HG03139 (cell line): ENCODE measurements at regions not wholly inside any gene's neighbourhood (a gene's known extent, or its start where the extent isn't known, plus 50 kb on each side); places are given as distances from the start of the nearest gene placed in this dataset.
"Not testable (repeated sequence)": the region's sequence is repeated elsewhere in the genome, so short reads cannot be mapped to it uniquely, and the experiment has no call there.

Experiments used
- ATAC-seq: cut with Tn5 transposase; IDR thresholded peaks from one replicate; pipeline ENCODE4 v1.9.1; 2021; ENCODE audit not compliant: unreplicated experiment

GRCh38 chr5:56665117-56665516 lies 150.2 kb upstream of the MAP3K1 start:
- not testable (repeated sequence) for ATAC-seq

DNA sequence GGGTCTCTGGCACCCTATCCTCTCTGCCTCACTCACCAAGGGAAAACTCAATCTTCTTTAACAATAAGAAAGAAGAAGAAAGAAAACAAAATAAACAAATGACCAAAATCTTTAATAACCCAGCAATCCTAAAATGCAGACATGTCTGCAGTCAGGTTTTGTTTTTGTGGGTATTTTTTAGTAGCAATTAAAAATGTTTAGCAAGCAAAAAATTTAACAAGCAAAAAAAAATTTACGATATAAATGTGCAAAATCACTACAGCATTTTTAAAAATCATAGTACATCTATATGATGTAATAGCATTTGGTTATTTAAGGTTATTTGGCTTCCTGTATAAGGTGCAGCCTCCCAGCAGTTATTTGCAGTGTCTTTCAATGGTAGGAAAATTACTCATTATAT lies 151.3 kb upstream of the MAP3K1 start:
- ATAC-seq, result no peak

- no peak for ATAC-seq
Observed at GRCh38 chr5:56663523-56663922, 151.8 kb upstream of the MAP3K1 start.

- no peak for ATAC-seq
Observed at GRCh38 chr5:56662893-56663292, 152.5 kb upstream of the MAP3K1 start.

- no peak for ATAC-seq
Observed at GRCh38 chr5:56659971-56660370, 155.4 kb upstream of the MAP3K1 start.

GRCh38 chr5:56658972-56659371 lies 156.4 kb upstream of the MAP3K1 start:
- no peak for ATAC-seq

- ATAC-seq, result no peak
Observed at GRCh38 chr5:56656846-56657726, 158.3 kb upstream of the MAP3K1 start.

GRCh38 chr5:56651893-56652292 lies 163.5 kb upstream of the MAP3K1 start:
- no peak for ATAC-seq

- no peak for ATAC-seq
Observed at GRCh38 chr5:56650386-56650785, 165.0 kb upstream of the MAP3K1 start.

GRCh38 chr5:56649569-56649968 lies 165.8 kb upstream of the MAP3K1 start:
- no peak for ATAC-seq

DNA sequence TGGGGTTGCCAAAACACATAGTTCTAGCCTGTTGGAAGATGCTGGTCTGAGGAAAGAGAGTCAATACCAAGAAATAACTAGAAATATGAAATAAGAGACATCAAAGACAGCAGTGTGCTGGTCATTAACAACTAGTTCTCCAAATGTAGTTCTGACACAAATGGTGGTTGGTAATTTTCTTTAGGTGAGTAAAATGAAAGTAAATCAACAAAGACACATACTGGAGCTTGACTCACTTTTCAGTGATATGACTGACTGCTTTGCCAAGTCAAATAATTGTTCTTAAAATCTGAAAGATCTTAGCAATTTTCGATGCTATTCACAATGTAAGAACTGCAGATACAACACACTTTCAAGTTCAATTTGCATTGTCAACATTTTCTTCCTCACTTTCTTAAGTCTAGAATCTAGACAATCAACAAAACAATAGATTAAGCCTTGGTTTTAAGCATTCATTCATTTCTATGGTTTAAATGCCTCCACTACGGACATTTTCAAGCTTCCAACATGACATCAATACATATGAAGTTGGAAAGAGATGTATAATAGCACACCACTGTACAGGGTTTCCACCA lies 166.8 kb upstream of the MAP3K1 start:
- no peak for ATAC-seq

GRCh38 chr5:56647099-56647850 lies 168.1 kb upstream of the MAP3K1 start:
- no peak for ATAC-seq

GRCh38 chr5:56641635-56642260 lies 173.6 kb upstream of the MAP3K1 start:
- no peak for ATAC-seq

DNA sequence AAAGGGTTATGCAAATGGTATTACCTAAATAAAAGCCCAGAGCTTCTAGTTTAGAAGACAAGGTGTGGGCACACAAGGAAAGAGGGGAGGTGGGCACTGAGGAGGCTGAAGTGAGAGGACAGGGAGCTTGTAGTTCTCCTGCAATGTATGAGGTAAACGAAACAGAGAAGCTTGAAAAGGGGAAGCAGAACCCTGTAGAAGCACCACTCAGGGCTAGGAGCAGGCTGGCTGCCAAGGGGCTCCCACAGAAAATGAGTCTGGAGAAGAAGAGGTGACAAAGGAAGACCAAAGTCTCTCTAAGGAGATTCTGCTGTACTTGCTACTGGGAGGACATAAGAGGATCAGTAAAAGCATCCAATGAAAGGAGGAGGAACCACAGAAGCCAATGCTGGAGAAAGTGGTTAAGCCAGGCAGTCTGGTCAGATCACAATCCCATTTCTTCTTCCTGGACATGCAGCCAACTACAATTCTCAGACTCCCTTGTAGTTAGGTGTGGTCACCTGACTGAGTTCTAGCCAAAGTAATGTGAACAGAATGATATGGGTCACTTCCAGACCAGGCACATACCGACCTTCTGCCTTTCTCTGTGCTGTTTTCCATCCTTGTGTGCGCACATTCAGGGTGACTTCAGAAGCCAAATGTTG lies 174.5 kb upstream of the MAP3K1 start:
- no peak for ATAC-seq

DNA sequence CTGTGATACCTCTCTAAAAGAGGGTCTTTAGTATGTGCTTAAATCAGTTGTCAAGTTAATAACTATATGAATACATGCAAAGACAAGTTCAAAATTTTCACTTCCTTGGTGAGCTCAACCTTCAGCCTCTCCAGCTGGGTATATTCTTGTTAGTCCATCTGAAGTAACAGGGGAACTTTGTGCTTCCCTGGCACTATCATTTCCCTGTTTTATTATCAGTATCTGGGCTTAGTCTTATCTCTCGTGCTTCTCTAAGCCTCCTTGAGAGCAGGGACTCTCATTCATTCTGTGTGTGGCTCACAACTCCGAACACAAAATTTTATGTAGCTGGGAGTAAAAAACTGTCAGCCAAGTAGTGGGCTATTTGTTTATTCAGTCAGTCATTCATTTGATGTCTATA lies 175.9 kb upstream of the MAP3K1 start:
- no peak for ATAC-seq

- ATAC-seq, result no peak
Observed at GRCh38 chr5:56638768-56639238, 176.5 kb upstream of the MAP3K1 start.

DNA sequence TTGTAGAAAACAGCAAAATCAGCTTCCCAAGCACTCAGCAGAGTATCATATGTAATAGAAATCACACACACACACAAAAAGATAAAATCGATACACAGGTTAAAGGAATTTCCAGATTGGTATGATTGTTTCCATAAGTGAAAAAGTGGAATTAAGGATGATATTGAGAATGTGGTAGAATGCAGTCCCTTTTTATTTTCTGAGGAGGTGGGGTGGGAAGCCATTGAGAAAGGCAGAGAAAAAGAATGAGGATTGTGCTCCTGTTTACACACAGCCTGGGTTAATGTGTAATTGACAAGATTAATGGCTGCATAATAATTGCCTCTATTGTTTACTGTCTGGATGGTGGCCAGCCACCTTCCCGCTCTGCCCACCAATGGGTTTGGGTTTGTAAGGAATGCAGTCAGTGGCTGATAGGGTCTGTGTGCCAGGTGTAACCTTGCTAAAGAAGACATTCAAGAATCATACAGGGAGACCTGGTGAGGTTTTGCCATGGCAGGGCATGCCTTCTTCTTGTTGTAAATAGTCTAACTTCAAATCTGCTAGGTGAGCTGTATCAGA lies 177.2 kb upstream of the MAP3K1 start:
- no peak for ATAC-seq

DNA sequence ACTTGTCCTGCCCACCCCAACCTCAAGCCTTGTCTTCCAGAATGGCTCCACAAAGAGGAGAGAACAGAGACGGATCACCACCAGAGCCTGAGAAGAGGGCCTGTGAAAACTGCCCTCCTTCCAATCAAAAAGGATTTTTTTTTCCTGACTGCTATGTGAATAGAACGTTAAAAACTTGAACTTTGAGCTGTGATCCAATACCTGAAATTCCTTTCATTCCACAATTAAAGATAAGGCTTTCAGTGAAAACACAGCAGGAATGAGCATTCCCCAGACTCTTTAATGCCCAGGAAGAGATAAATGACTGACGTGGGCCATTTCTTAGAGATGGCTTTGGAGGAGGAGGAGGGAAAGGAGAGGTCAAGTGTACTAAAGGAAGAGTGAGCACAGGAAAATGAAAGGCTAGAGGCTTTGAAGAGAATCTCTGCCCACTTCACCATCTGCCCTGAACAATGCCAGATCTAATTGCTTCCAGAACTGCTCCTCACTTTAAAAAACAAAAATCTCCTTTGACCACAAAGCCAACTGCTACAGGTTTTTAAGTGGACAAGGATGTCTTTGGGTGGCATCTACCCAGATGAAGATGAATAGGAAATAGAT lies 177.9 kb upstream of the MAP3K1 start:
- ATAC-seq, result no peak

DNA sequence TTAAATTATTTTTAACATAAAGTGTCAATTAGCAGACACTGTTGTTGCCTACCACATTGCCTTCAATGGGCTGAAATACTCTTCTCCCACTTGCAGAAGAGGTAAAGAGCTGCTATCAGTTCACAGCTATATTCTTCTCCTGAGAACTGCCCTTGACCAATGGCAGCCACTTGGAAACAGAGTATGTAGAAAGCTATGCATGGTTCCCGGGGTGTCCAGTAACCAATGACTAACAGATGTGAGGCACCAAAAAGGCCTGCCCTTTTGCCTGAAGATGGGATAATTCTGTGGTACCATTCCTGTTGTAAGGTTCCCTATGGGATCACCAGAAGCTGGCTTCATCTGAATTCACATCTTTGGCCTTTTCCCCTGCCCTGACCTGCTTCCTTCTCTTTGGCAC lies 181.4 kb upstream of the MAP3K1 start:
- ATAC-seq, result no peak

DNA sequence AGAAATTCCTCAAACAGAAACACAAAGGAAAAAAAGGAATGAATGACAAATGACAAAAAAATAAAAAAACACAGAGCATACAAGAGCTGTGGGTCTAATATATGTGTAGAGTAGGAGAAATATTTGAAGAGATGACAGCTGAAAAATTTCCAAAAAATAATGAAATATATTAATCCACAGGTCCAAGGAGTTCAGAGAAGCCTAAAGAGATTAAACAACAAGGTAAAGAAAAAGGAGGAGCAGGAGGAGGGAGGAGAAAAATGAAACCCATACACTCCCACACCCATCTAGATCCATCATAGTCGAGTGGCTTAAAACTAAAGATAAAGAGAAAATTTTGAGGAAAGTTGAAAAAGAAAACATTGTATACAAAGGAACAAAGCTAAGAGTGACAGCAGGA lies 182.4 kb upstream of the MAP3K1 start:
- ATAC-seq, result no peak
